ENCODE measurements at regions not wholly inside any gene's neighbourhood (a gene's known extent, or its start where the extent isn't known, plus 50 kb on each side); places are given as distances from the start of the nearest gene placed in this dataset.

DNA sequence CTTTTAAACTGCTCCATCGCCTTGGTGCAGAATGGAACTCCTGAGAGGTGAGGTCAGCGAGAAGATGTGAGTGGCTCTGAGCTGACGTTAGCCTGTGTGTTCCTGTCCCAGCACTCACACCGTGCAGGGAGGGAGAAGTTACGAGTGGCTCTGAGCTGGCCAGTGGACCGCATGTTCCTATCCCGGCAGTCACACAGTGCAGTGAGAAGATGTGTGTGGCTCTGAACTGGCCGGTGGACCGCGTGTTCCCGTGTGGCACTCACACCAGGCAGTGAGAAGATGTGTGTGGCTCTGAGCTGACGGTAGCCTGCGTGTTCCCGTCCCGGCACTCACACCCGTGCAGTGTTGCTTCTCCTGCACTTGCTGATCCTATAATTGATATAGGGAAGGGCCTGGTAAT lies 59.9 kb downstream of the VCPKMT start:
- H3K4me1 Mint-ChIP-seq, result peaks cover 21% of the 10 kb centered on the region
- ATAC-seq (replicated peaks), result no peak
- H3K9me3 Mint-ChIP-seq, result no peaks in the 10 kb centered on the region
- no peaks in the 10 kb centered on the region for H3K27me3 Mint-ChIP-seq
- H3K4me3 Mint-ChIP-seq, result no peak overlapping the region
- peak overlapping the region; percentile 19 for H3K27ac Mint-ChIP-seq
- H3K36me3 Mint-ChIP-seq (ENCODE audit: low read depth), result peaks cover 16% of the 10 kb centered on the region

DNA sequence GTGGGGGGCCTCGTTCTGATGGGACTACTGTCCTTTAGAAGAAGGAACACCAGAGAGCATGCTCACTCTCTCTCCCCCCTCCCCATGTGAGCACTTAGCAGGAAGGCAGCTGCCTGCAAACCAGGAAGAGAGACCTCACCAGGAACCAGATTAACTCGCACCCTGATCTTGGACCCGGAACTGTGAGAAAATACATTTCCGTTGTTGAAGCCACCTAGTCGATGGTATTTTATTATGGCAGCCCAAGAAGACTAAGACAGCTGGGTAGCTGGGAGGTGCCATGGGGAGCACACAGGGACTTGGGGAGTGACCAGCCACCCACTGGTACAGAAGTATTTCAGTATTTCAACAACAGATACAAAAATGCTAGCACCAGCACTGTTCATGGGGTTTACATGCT lies 59.0 kb downstream of the VCPKMT start:
- ATAC-seq (replicated peaks), result no peak
- no peaks in the 10 kb centered on the region for H3K27me3 Mint-ChIP-seq
- peaks cover 22% of the 10 kb centered on the region for H3K4me1 Mint-ChIP-seq
- peak overlapping the region; percentile 19 for H3K27ac Mint-ChIP-seq
- H3K4me3 Mint-ChIP-seq, result no peak overlapping the region
- H3K36me3 Mint-ChIP-seq (ENCODE audit: low read depth), result peaks cover 25% of the 10 kb centered on the region
- H3K9me3 Mint-ChIP-seq, result no peaks in the 10 kb centered on the region

DNA sequence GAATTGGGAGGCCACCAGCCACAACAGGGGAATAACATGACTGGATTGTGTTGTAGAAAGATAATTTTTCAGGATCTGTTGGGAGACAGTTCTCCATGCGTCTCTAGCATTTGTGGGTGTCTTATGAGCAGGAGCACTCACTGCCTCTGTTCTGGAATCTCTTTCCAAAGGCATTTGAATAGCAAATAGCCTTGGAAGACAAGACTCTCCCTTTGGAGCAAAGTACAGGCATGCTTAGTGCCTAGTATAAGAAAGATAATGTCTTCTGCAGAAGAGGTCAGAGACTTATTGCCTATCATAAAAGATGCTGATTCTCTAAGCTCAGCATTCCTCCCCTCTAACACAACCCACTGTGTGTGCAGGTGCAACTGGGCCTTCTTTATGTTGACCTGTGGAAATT lies 58.3 kb downstream of the VCPKMT start:
- Mint-ChIP-seq H3K9me3 (no peaks in the 10 kb centered on the region), H3K36me3 (ENCODE audit: low read depth) (peaks cover 32% of the 10 kb centered on the region), H3K4me3 (no peak overlapping the region), H3K4me1 (peaks cover 26% of the 10 kb centered on the region), H3K27me3 (no peaks in the 10 kb centered on the region), H3K27ac (no peak overlapping the region)
- no peak for ATAC-seq (replicated peaks)
